ENCODE measurements at regions not wholly inside any gene's neighbourhood (a gene's known extent, or its start where the extent isn't known, plus 50 kb on each side); places are given as distances from the start of the nearest gene placed in this dataset.

- no peaks in the 10 kb centered on the region for H3K36me3 ChIP-seq (ENCODE audit: control insufficient read depth, low read depth, low read length)
- peaks cover 28% of the 10 kb centered on the region for H3K27me3 ChIP-seq (ENCODE audit: control insufficient read depth, insufficient read depth, low read length)
- H3K4me3 ChIP-seq (ENCODE audit: low read length) = no peak overlapping the region
- H3K4me1 ChIP-seq (ENCODE audit: control insufficient read depth, low read depth, low read length) = peaks cover 27% of the 10 kb centered on the region
- no peak overlapping the region for H3K9ac ChIP-seq (ENCODE audit: low read length)
- no peaks in the 10 kb centered on the region for H3K9me3 ChIP-seq (ENCODE audit: control insufficient read depth, low read depth, low read length)
- no peak overlapping the region for H3K27ac ChIP-seq (ENCODE audit: low read length)
These were observed 83.9 kb downstream of the INHBB start for GRCh38 chr2:120429586-120430500.

GRCh38 chr2:120430501-120430830 is 84.5 kb downstream of the INHBB start:
- no peaks in the 10 kb centered on the region for H3K9me3 ChIP-seq (ENCODE audit: control insufficient read depth, low read depth, low read length)
- H3K9ac ChIP-seq (ENCODE audit: low read length) = no peak overlapping the region

GRCh38 chr2:120430957-120431356 is 85.0 kb downstream of the INHBB start:
- Histone ChIP-seq H3K9ac (ENCODE audit: low read length) (no peak overlapping the region), H3K36me3 (ENCODE audit: control insufficient read depth, low read depth, low read length) (no peaks in the 10 kb centered on the region), H3K27me3 (ENCODE audit: control insufficient read depth, insufficient read depth, low read length) (peaks cover 38% of the 10 kb centered on the region), H3K4me1 (ENCODE audit: control insufficient read depth, low read depth, low read length) (peaks cover 32% of the 10 kb centered on the region), H3K4me3 (ENCODE audit: low read length) (no peak overlapping the region), H3K27ac (ENCODE audit: low read length) (no peak overlapping the region), H3K9me3 (ENCODE audit: control insufficient read depth, low read depth, low read length) (no peaks in the 10 kb centered on the region)

More at GRCh38 chr2:120430501-120430830, 84.5 kb downstream of the INHBB start:
- Histone ChIP-seq H3K4me3 (ENCODE audit: low read length) (no peak overlapping the region), H3K36me3 (ENCODE audit: control insufficient read depth, low read depth, low read length) (no peaks in the 10 kb centered on the region), H3K27me3 (ENCODE audit: control insufficient read depth, insufficient read depth, low read length) (peaks cover 33% of the 10 kb centered on the region), H3K27ac (ENCODE audit: low read length) (no peak overlapping the region), H3K4me1 (ENCODE audit: control insufficient read depth, low read depth, low read length) (peaks cover 32% of the 10 kb centered on the region)

GRCh38 chr2:120431386-120432292 is 85.7 kb downstream of the INHBB start:
- H3K9me3 ChIP-seq (ENCODE audit: control insufficient read depth, low read depth, low read length) = no peaks in the 10 kb centered on the region
- peaks cover 32% of the 10 kb centered on the region for H3K4me1 ChIP-seq (ENCODE audit: control insufficient read depth, low read depth, low read length)
- H3K27ac ChIP-seq (ENCODE audit: low read length) = no peak overlapping the region
- no peaks in the 10 kb centered on the region for H3K36me3 ChIP-seq (ENCODE audit: control insufficient read depth, low read depth, low read length)
- H3K27me3 ChIP-seq (ENCODE audit: control insufficient read depth, insufficient read depth, low read length) = peaks cover 45% of the 10 kb centered on the region
- H3K4me3 ChIP-seq (ENCODE audit: low read length) = no peak overlapping the region
- H3K9ac ChIP-seq (ENCODE audit: low read length) = no peak overlapping the region

- Histone ChIP-seq H3K9me3 (ENCODE audit: control insufficient read depth, low read depth, low read length) (no peaks in the 10 kb centered on the region), H3K27ac (ENCODE audit: low read length) (no peak overlapping the region), H3K4me3 (ENCODE audit: low read length) (no peak overlapping the region), H3K9ac (ENCODE audit: low read length) (no peak overlapping the region), H3K27me3 (ENCODE audit: control insufficient read depth, insufficient read depth, low read length) (peaks cover 52% of the 10 kb centered on the region), H3K36me3 (ENCODE audit: control insufficient read depth, low read depth, low read length) (no peaks in the 10 kb centered on the region), H3K4me1 (ENCODE audit: control insufficient read depth, low read depth, low read length) (peaks cover 32% of the 10 kb centered on the region)
These were observed 86.5 kb downstream of the INHBB start for GRCh38 chr2:120432293-120432975.

GRCh38 chr2:120432976-120433815 is 87.3 kb downstream of the INHBB start:
- Histone ChIP-seq H3K9ac (ENCODE audit: low read length) (no peak overlapping the region), H3K4me1 (ENCODE audit: control insufficient read depth, low read depth, low read length) (peaks cover 32% of the 10 kb centered on the region), H3K27ac (ENCODE audit: low read length) (no peak overlapping the region), H3K4me3 (ENCODE audit: low read length) (no peak overlapping the region), H3K9me3 (ENCODE audit: control insufficient read depth, low read depth, low read length) (no peaks in the 10 kb centered on the region), H3K36me3 (ENCODE audit: control insufficient read depth, low read depth, low read length) (no peaks in the 10 kb centered on the region), H3K27me3 (ENCODE audit: control insufficient read depth, insufficient read depth, low read length) (peaks cover 59% of the 10 kb centered on the region)

GRCh38 chr2:120433816-120434290 is 87.9 kb downstream of the INHBB start:
- no peak overlapping the region for H3K9ac ChIP-seq (ENCODE audit: low read length)

GRCh38 chr2:120434492-120435308 is 88.8 kb downstream of the INHBB start:
- Histone ChIP-seq H3K9me3 (ENCODE audit: control insufficient read depth, low read depth, low read length) (no peaks in the 10 kb centered on the region), H3K36me3 (ENCODE audit: control insufficient read depth, low read depth, low read length) (no peaks in the 10 kb centered on the region), H3K27me3 (ENCODE audit: control insufficient read depth, insufficient read depth, low read length) (peaks cover 74% of the 10 kb centered on the region), H3K4me1 (ENCODE audit: control insufficient read depth, low read depth, low read length) (peaks cover 24% of the 10 kb centered on the region), H3K9ac (ENCODE audit: low read length) (no peak overlapping the region), H3K4me3 (ENCODE audit: low read length) (no peak overlapping the region), H3K27ac (ENCODE audit: low read length) (no peak overlapping the region)

More at GRCh38 chr2:120433816-120434290, 87.9 kb downstream of the INHBB start:
- Histone ChIP-seq H3K4me3 (ENCODE audit: low read length) (no peak overlapping the region), H3K36me3 (ENCODE audit: control insufficient read depth, low read depth, low read length) (no peaks in the 10 kb centered on the region), H3K4me1 (ENCODE audit: control insufficient read depth, low read depth, low read length) (peaks cover 29% of the 10 kb centered on the region), H3K27me3 (ENCODE audit: control insufficient read depth, insufficient read depth, low read length) (peaks cover 65% of the 10 kb centered on the region), H3K9me3 (ENCODE audit: control insufficient read depth, low read depth, low read length) (no peaks in the 10 kb centered on the region), H3K27ac (ENCODE audit: low read length) (no peak overlapping the region)

GRCh38 chr2:120435671-120436459 is 89.9 kb downstream of the INHBB start:
- H3K27me3 ChIP-seq (ENCODE audit: control insufficient read depth, insufficient read depth, low read length) = peaks cover 85% of the 10 kb centered on the region
- no peak overlapping the region for H3K27ac ChIP-seq (ENCODE audit: low read length)
- H3K4me1 ChIP-seq (ENCODE audit: control insufficient read depth, low read depth, low read length) = peaks cover 13% of the 10 kb centered on the region
- no peak overlapping the region for H3K4me3 ChIP-seq (ENCODE audit: low read length)
- no peaks in the 10 kb centered on the region for H3K36me3 ChIP-seq (ENCODE audit: control insufficient read depth, low read depth, low read length)
- no peak overlapping the region for H3K9ac ChIP-seq (ENCODE audit: low read length)
- no peaks in the 10 kb centered on the region for H3K9me3 ChIP-seq (ENCODE audit: control insufficient read depth, low read depth, low read length)

GRCh38 chr2:120436460-120436739 is 90.5 kb downstream of the INHBB start:
- peaks cover 13% of the 10 kb centered on the region for H3K4me1 ChIP-seq (ENCODE audit: control insufficient read depth, low read depth, low read length)
- no peak overlapping the region for H3K4me3 ChIP-seq (ENCODE audit: low read length)
- no peaks in the 10 kb centered on the region for H3K9me3 ChIP-seq (ENCODE audit: control insufficient read depth, low read depth, low read length)
- no peak overlapping the region for H3K9ac ChIP-seq (ENCODE audit: low read length)
- peaks cover 86% of the 10 kb centered on the region for H3K27me3 ChIP-seq (ENCODE audit: control insufficient read depth, insufficient read depth, low read length)
- H3K36me3 ChIP-seq (ENCODE audit: control insufficient read depth, low read depth, low read length) = no peaks in the 10 kb centered on the region
- no peak overlapping the region for H3K27ac ChIP-seq (ENCODE audit: low read length)
